GM18951 (cell line): ENCODE measurements at regions not wholly inside any gene's neighbourhood (a gene's known extent, or its start where the extent isn't known, plus 50 kb on each side); places are given as distances from the start of the nearest gene placed in this dataset.

Experiments used
- POLR2A ChIP-seq: IDR thresholded peaks from 4 replicates; pipeline ENCODE4 v1.6.1; 2011; ENCODE audit warnings: mild to moderate bottlenecking; ENCODE audit not compliant: insufficient read length, insufficient read depth; ENCODE audit errors: extremely low read depth
- in situ Hi-C: fragments of 300-500 bp; cut with MboI; formaldehyde crosslinking; loops from one replicate; pipeline ENCODE4 v1.12.0; 2022; ENCODE audit warnings: low sequenced_read_pairs, mixed read lengths, inconsistent platforms; ENCODE audit not compliant: unreplicated experiment

- in situ Hi-C loops: no loop called here
Observed at GRCh38 chr1:110816945-110817344, 56.0 kb upstream of the CD53 start.

DNA sequence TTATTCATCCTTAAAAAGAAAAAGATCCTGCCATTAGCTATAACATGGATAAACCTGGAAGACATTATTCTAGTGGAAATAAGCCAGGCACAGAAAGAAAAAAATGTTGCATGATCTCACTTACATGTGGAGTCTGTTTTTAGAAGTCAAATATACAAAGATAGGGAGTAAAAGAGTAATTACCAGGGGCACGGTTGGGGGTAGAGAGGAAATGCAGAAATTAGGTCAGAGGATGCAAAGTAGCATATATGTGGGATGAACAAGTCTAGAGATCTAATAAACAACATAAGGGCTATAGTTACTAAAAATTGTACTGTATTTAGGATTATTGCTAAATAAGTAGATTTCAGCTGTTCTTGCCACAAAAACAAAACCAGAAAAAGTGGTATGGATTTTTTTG is 61.4 kb upstream of the CD53 start:
- TF ChIP-seq POLR2A: no peak
- in situ Hi-C loops: no loop called here

More at GRCh38 chr1:110816945-110817344, 56.0 kb upstream of the CD53 start:
- no peak for TF ChIP-seq POLR2A

GRCh38 chr1:110800079-110800478 is 72.9 kb upstream of the CD53 start:
- TF ChIP-seq POLR2A: no peak
- in situ Hi-C loops: no loop called here

GRCh38 chr1:110798691-110799256 is 74.2 kb upstream of the CD53 start:
- in situ Hi-C loops: no loop called here
- no peak for TF ChIP-seq POLR2A

DNA sequence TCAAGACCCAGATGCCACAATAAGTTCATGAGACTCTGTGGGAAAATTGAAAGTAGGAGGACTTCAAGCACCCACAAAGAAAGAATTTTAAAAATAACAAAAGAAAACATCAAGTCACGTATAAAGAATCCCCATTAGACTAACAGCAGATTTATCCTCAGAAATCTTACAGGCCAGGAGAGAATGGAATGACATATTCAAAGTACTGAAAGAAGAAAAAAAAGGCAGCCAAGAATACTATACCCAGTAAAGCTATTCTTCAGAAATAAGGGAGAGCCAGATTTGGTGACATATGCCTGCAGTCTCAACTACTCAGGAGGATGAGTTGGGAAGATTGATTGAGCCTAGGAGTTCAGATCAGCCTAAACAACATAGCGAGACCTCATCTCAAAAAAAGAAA is 84.3 kb upstream of the CD53 start:
- TF ChIP-seq POLR2A: no peak
- in situ Hi-C loops: no loop called here

- TF ChIP-seq POLR2A: peak; percentile 21
- in situ Hi-C loops: no loop called here
Observed at GRCh38 chr1:110787328-110788071, 85.4 kb upstream of the CD53 start.

DNA sequence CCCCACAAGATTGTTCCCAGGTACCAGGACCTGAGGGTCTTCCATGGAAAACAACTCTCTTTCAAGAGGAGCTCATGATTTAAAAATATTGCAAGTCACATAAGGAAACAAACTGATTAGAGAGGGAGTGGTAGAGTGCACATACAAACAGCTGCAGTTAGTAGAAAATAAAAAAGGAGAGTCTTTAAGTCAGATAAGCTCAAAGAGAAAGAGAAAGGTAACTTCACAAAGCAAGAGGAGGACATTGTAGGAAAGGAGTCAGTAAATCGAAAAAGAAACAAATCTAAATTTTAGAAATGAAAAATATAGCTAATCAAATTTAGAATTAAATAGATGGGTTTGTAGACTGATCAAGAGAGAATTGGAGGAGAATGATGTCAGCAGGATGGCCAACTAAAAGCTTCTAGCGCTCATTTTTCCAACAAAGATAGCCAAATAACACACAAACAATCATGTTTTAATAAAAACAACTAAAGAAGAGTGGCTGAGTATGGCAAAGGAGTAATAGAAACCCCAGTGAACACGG is 86.1 kb upstream of the CD53 start:
- in situ Hi-C loops: no loop called here
- TF ChIP-seq POLR2A: no peak

DNA sequence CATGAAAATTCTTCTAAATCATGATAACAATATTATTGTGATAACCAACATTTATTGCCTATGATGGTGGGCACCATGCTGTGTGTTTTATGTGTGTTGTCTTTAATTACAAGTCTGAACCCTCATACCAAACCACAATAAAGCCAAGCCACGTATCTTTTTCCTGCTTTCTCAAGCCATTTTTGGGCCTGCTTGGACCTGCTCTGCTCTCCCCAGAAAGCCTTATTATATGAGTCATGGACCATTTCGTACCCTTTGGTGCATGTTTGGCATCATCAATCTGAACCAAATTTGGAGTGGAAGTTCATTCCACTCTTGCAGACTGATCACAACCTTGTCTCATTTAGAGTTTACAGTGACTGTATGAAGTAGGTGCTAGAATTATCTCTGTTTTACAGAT is 87.3 kb upstream of the CD53 start:
- TF ChIP-seq POLR2A: no peak

DNA sequence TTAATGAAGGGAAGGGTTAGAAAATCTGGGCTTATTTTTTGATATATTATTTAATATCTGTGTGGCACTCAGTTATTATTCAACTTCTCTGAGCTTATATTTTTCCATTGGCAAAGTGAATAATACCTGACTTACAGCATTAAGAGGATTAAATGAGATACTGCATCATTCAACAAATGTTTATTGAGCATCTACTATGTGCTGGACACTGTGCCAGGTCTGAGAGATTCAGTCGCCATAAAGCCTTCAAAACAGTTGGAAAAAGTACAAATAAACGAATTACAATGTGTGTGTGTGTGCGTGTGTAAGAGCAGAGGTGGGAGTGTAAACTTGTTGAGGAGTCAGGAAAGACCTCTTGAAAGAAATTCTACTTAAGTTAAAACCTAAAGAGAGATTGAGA is 87.9 kb upstream of the CD53 start:
- in situ Hi-C loops: no loop called here

More for the DNA sequence above, 87.3 kb upstream of the CD53 start:
- in situ Hi-C loops: no loop called here

GRCh38 chr1:110783292-110783918 is 89.5 kb upstream of the CD53 start:
- no peak for TF ChIP-seq POLR2A
- in situ Hi-C loops: loop anchor here (5.0 kb wide), 1 partner anchor 161 kb away; no protein-coding TSS in a partner anchor

More for the DNA sequence above, 87.9 kb upstream of the CD53 start:
- TF ChIP-seq POLR2A: no peak

GRCh38 chr1:110781525-110781924 is 91.4 kb upstream of the CD53 start:
- in situ Hi-C loops: loop anchor here (5.0 kb wide), 1 partner anchor 159 kb away; no protein-coding TSS in a partner anchor

DNA sequence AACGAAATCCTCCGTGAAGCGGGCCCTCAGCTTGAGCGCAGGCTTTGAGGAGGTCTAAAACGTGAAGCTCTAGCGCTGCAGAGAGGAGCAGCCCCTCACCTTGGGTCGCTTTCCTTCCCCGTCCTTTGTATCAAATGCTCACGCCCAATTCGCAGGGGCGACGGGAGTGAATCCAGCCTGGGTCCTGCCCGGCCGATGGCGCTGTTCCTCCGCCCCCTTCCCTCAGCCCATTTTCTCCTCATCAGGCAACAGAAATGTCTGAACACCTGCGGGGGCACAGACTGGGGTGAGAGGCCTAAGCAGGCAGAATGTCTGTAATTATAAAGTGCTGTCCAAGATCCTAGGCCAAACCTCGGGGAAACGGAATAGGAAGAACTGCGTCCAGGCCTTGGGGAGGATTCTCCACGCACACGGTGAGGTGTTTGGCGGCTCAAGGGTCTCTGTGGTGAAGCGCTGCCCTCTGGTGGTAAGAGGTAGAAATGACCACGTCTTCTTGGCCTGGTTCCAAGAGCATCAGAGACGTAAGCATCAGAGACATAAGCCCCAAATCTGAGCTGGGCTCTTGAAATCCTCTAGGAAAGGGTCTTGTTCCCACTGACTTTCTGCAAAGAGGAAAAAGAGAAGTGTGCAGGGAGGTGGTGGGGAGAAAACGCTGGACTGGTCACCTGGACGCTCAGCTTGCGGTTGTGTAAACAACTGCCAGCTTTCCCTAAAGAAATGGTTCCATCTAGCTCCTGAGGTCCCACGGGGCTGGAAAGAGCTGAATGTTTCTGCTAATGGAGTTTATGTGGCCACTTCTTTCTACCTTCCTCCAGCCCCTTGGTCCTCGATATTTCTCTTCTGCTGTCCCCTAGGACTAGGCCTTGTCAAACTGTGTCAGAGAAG is 92.1 kb upstream of the CD53 start:
- TF ChIP-seq POLR2A: no peak
- in situ Hi-C loops: loop anchor here (5.0 kb wide), 1 partner anchor 159 kb away; no protein-coding TSS in a partner anchor

More at GRCh38 chr1:110781525-110781924, 91.4 kb upstream of the CD53 start:
- no peak for TF ChIP-seq POLR2A
